ENCODE measurements at regions not wholly inside any gene's neighbourhood (a gene's known extent, or its start where the extent isn't known, plus 50 kb on each side); places are given as distances from the start of the nearest gene placed in this dataset.

- Histone ChIP-seq H3K9ac (ENCODE audit: low read length) (no peak overlapping the region), H3K9me2 (ENCODE audit: low read depth, low read length) (no peaks in the 10 kb centered on the region), H3K9me3 (ENCODE audit: low read length) (no peaks in the 10 kb centered on the region), H3K27ac (ENCODE audit: low read depth, low read length, poor library complexity, severe bottlenecking) (no peak overlapping the region), H2AFZ (ENCODE audit: low read length) (no peak overlapping the region), H3K27me3 (ENCODE audit: insufficient read depth, low read length) (no peaks in the 10 kb centered on the region), H4K20me1 (ENCODE audit: insufficient read depth, low read length) (no peaks in the 10 kb centered on the region), H3K36me3 (ENCODE audit: insufficient read depth, low read length) (no peaks in the 10 kb centered on the region), H3K79me2 (ENCODE audit: insufficient read depth, low read length) (no peaks in the 10 kb centered on the region), H3K4me2 (ENCODE audit: low read length) (no peak overlapping the region), H3K4me1 (ENCODE audit: insufficient read depth, low read length, severe bottlenecking) (no peaks in the 10 kb centered on the region), H3F3A (ENCODE audit: insufficient read depth, low read length) (no peaks in the 10 kb centered on the region), H3K4me3 (ENCODE audit: low read depth, low read length, poor library complexity, severe bottlenecking) (no peak overlapping the region)
- no peak for TF ChIP-seq EZH2 (IDR thresholded peaks at IDR 0.05; ENCODE audit: borderline replicate concordance, low read length)
- TF ChIP-seq, protein P1, sequence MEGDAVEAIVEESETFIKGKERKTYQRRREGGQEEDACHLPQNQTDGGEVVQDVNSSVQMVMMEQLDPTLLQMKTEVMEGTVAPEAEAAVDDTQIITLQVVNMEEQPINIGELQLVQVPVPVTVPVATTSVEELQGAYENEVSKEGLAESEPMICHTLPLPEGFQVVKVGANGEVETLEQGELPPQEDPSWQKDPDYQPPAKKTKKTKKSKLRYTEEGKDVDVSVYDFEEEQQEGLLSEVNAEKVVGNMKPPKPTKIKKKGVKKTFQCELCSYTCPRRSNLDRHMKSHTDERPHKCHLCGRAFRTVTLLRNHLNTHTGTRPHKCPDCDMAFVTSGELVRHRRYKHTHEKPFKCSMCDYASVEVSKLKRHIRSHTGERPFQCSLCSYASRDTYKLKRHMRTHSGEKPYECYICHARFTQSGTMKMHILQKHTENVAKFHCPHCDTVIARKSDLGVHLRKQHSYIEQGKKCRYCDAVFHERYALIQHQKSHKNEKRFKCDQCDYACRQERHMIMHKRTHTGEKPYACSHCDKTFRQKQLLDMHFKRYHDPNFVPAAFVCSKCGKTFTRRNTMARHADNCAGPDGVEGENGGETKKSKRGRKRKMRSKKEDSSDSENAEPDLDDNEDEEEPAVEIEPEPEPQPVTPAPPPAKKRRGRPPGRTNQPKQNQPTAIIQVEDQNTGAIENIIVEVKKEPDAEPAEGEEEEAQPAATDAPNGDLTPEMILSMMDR (IDR thresholded peaks at IDR 0.05; ENCODE audit: low read length) = no peak
Measured at GRCh38 chr15:95486224-95486623, 844.3 kb upstream of the NR2F2 start.

- H3K9ac ChIP-seq (ENCODE audit: low read length) = no peak overlapping the region
- no peak overlapping the region for H3K27ac ChIP-seq (ENCODE audit: low read depth, low read length, poor library complexity, severe bottlenecking)
- H4K20me1 ChIP-seq (ENCODE audit: insufficient read depth, low read length) = no peaks in the 10 kb centered on the region
- H3K36me3 ChIP-seq (ENCODE audit: insufficient read depth, low read length) = no peaks in the 10 kb centered on the region
- no peaks in the 10 kb centered on the region for H3F3A ChIP-seq (ENCODE audit: insufficient read depth, low read length)
- no peaks in the 10 kb centered on the region for H3K27me3 ChIP-seq (ENCODE audit: insufficient read depth, low read length)
- H3K79me2 ChIP-seq (ENCODE audit: insufficient read depth, low read length) = no peaks in the 10 kb centered on the region
- TF ChIP-seq EZH2 (IDR thresholded peaks at IDR 0.05; ENCODE audit: borderline replicate concordance, low read length) = no peak
- TF ChIP-seq, protein P1 (IDR thresholded peaks at IDR 0.05; ENCODE audit: low read length) = no peak
- no peaks in the 10 kb centered on the region for H3K4me1 ChIP-seq (ENCODE audit: insufficient read depth, low read length, severe bottlenecking)
- H3K9me3 ChIP-seq (ENCODE audit: low read length) = no peaks in the 10 kb centered on the region
- no peak overlapping the region for H2AFZ ChIP-seq (ENCODE audit: low read length)
- no peak overlapping the region for H3K4me2 ChIP-seq (ENCODE audit: low read length)
- no peaks in the 10 kb centered on the region for H3K9me2 ChIP-seq (ENCODE audit: low read depth, low read length)
- H3K4me3 ChIP-seq (ENCODE audit: low read depth, low read length, poor library complexity, severe bottlenecking) = no peak overlapping the region
Measured at GRCh38 chr15:95489103-95489502, 841.4 kb upstream of the NR2F2 start.

- H2AFZ ChIP-seq (ENCODE audit: low read length) = no peak overlapping the region
- H3K9ac ChIP-seq (ENCODE audit: low read length) = no peak overlapping the region
- no peaks in the 10 kb centered on the region for H4K20me1 ChIP-seq (ENCODE audit: insufficient read depth, low read length)
- no peaks in the 10 kb centered on the region for H3F3A ChIP-seq (ENCODE audit: insufficient read depth, low read length)
- TF ChIP-seq EZH2 (IDR thresholded peaks at IDR 0.05; ENCODE audit: borderline replicate concordance, low read length) = no peak
- TF ChIP-seq, protein P1 (IDR thresholded peaks at IDR 0.05; ENCODE audit: low read length) = no peak
- H3K4me2 ChIP-seq (ENCODE audit: low read length) = no peak overlapping the region
- no peaks in the 10 kb centered on the region for H3K36me3 ChIP-seq (ENCODE audit: insufficient read depth, low read length)
- no peaks in the 10 kb centered on the region for H3K27me3 ChIP-seq (ENCODE audit: insufficient read depth, low read length)
- no peak overlapping the region for H3K4me3 ChIP-seq (ENCODE audit: low read depth, low read length, poor library complexity, severe bottlenecking)
- no peaks in the 10 kb centered on the region for H3K9me2 ChIP-seq (ENCODE audit: low read depth, low read length)
- no peaks in the 10 kb centered on the region for H3K4me1 ChIP-seq (ENCODE audit: insufficient read depth, low read length, severe bottlenecking)
- H3K9me3 ChIP-seq (ENCODE audit: low read length) = no peaks in the 10 kb centered on the region
- no peaks in the 10 kb centered on the region for H3K79me2 ChIP-seq (ENCODE audit: insufficient read depth, low read length)
- H3K27ac ChIP-seq (ENCODE audit: low read depth, low read length, poor library complexity, severe bottlenecking) = no peak overlapping the region
Measured at GRCh38 chr15:95492388-95493070, 838.0 kb upstream of the NR2F2 start.
